Myocyte (in vitro differentiated cells): ENCODE measurements at regions not wholly inside any gene's neighbourhood (a gene's known extent, or its start where the extent isn't known, plus 50 kb on each side); places are given as distances from the start of the nearest gene placed in this dataset.
A peak's percentile ranks its signal among the peaks of the same experiment; 100 is the strongest.

Experiments
- DNase-seq: peaks from one replicate; pipeline ENCODE4 v3.0.0-alpha.2; 2012; ENCODE audit warnings: low read depth

- DNase-seq, result no peak
Measured at GRCh38 chr3:168472783-168473182, 377.1 kb upstream of the GOLIM4 start.

- no peak for DNase-seq
Measured at GRCh38 chr3:168470380-168470779, 374.7 kb upstream of the GOLIM4 start.

DNA sequence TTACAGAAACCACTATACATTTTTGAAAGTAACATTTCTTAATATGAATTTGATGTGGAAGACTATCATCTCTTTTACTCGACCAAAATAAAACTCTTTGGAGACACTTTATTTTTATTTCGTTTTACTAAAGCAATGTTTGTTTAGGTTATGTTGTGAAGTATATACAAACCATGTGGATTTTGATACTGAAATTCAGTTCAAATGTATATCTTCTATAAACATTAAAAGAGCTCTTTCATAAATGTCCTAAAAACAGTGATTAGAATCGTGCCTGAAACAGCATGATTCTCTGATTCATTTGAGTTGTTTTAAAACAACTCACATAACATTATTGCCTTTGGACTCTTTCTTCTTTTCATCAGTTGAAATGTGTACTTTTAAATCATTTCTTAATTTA, 373.7 kb upstream of the GOLIM4 start:
- no peak for DNase-seq

DNA sequence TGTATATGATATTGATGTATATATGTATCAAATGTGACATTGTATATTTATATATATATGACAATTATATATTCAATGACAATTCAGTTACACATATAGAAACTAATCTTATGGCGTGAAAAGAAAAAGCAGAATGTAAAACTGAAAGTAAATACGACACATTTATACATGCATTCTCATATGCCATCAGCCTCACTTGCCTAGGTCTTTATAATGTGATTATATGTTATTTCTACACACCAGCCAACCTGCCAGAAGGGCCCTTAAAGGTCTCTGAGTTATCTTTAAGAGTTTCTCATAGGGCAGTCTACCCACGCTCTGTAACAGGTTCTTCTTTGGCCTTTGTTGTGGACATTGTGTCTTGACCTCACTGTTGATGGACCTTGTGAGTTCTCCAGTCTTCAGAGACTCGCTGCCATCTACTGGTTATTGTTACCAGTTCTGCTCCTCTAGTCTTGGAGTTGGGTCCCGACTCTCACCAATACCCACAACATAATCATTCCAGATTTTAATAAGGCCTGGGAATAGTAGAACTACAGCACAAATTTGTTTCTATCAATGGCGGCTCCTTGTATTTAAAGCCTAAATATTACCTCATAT, 371.5 kb upstream of the GOLIM4 start:
- DNase-seq, result peak; percentile 38

DNA sequence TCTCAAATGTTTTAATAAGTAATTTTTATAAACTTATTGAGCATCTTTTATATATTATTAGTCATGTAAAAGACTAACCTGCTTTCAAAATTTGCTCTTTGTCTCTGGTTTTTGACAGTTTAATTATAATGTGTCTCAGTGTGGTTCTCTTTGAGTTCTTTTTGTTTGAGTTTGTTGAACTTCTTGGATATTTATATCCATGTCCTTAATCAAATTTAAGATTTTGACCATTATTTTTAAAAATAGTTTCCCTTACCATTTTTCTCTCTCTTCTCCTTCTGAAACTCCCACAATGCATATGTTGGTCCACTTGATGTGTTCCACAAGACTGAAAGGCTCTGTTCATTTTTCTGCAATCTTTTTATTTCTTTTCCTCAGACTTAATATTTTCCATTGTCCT, 366.1 kb upstream of the GOLIM4 start:
- DNase-seq, result no peak

- DNase-seq, result no peak
Measured at GRCh38 chr3:168459226-168459784, 363.6 kb upstream of the GOLIM4 start.

GRCh38 chr3:168457954-168458539, 362.3 kb upstream of the GOLIM4 start:
- DNase-seq, result no peak

GRCh38 chr3:168455814-168456213, 360.1 kb upstream of the GOLIM4 start:
- DNase-seq, result no peak

DNA sequence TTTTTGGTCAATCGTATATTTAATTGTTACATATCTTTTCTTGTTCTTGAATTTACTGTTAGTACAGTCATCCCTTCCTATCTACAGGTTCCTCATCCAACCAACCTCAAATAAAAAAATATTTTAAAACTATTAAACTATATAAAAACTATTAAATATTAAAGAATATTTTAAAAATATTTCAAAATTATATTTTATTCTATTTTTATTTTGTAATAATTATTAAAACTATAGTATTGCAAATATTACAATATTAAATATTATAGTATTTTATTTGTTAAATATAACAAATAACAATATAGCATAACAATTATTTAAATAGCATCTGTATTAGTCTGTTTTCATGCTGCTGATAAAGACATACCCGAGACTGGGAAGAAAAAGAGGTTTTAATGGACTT, 357.9 kb upstream of the GOLIM4 start:
- DNase-seq, result no peak

GRCh38 chr3:168443965-168444364, 348.2 kb upstream of the GOLIM4 start:
- DNase-seq, result no peak

- no peak for DNase-seq
Measured at GRCh38 chr3:168442502-168442901, 346.8 kb upstream of the GOLIM4 start.

- DNase-seq, result no peak
Measured at GRCh38 chr3:168436245-168436724, 340.6 kb upstream of the GOLIM4 start.

GRCh38 chr3:168431491-168431890, 335.8 kb upstream of the GOLIM4 start:
- peak; percentile 1 for DNase-seq

GRCh38 chr3:168427835-168428475, 332.2 kb upstream of the GOLIM4 start:
- DNase-seq, result no peak

- no peak for DNase-seq
Measured at GRCh38 chr3:168427156-168427555, 331.4 kb upstream of the GOLIM4 start.

DNA sequence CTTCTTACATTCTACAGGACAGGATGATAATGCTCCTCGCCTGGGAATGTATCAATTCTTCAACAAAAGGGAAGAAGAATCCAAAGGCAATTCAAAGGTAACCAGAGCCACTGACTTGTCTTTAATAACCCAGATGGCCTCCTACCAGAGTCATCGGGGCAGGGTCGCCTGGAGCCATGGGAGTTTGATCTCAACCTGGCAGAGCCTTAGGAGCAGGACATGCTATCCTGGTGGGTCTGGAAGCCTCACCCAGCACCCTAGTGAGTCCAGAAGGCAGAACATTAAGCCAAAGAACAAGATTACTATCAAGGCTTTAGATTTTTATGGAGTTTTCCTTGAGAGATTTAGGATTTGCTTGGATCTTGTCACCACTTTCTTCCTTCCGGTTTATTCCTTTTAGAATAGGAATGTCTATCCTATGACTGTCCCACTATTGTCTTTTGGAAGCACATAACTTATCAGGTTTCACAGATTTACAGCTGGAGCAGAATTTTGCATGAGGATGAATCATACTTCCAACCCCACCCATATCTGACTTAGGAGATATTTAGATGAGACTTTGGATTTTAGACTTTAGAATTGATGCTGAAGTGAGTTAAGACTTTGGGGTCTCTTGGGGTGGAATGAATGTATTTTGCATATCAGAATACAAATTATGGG, 330.3 kb upstream of the GOLIM4 start:
- no peak for DNase-seq

DNA sequence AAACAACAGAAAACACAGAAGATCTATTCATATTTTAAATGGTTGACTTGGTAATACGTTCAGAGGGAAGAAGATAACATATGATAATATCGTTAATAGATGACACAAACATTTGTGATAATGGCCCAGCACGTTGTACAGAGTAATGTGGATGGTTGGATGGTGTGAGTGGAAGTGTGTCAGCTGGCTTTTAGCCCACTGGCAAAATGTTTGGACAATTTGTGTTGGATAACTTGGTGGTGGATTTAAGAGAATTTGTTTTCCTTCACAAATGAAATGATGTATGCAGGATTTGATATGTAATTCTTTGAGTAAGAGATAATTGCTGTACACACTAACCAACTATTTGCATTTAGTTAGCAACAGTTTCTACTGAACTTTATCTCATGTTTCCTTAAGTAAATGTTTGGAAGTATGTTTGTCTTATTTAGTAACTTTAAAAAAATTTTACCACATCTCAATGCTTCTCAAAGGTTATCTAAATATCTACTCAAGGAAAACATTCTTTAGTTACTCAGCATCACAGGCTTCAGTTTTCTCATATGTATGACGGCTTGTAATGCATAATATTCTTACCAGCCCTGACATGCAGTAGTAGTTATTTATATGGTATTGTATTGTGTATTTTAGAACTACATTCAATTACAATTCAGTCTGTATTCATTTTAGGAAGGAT, 328.5 kb upstream of the GOLIM4 start:
- DNase-seq, result no peak

DNA sequence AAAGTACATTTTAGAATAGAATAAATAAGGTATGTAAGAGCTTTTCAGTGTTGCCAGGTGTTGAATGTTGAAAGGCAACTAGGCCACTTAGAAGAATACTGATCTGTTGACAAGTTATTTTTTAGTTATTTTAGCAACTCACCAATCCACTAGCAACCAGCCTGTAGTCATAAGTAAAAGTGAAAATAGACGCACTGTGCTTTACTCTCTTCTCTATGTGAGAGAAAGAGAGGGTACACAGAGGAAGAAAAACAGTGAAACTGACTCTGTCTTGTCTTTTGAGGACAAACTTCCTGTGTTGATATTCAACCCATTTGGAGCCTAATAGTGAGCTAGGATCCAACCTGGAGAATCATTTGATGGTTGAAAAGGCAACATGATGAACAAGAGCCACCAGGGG, 327.1 kb upstream of the GOLIM4 start:
- no peak for DNase-seq

GRCh38 chr3:168419091-168419490, 323.4 kb upstream of the GOLIM4 start:
- no peak for DNase-seq

DNA sequence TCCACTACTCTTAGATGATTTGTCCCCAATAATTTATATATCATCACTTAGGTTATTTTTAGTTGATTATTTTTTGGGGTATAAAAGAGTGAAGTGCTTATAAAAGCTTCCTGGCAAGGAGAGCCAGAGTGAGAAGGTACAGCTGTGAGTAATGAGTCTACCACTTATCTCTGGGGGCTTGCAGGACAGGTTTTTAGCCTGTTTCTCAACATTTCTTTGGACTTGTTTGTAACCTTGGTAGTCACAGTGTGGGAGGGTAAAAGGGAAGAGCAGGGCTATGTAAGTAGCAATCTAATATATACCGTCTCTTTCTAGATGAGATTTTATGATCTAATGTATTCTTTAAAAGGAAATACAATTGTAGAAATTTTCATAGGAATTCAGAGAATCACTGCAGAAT, 321.3 kb upstream of the GOLIM4 start:
- no peak for DNase-seq

GRCh38 chr3:168416446-168416845, 320.7 kb upstream of the GOLIM4 start:
- no peak for DNase-seq
